Natural killer cell (primary cell): ENCODE measurements at regions not wholly inside any gene's neighbourhood (a gene's known extent, or its start where the extent isn't known, plus 50 kb on each side); places are given as distances from the start of the nearest gene placed in this dataset.

Experiments
- ATAC-seq, 3 donors: fragments of 150-1000 bp in 2 of 3; fragments of 200-7000 bp in 1 of 3; cut with Tn5 transposase; 1 replicate in 1 of 3; 2 replicates in 2 of 3; pipeline ENCODE4 v1.10.0; 2021; ENCODE audit warnings: mild to moderate bottlenecking in 2 of 3, moderate library complexity in 2 of 3
- DNase-seq, 2 donors: peaks; one replicate each; pipeline versions ENCODE4 v3.0.0 to v3.0.0-alpha.2; 2013 to 2021; ENCODE audit warnings: mixed read lengths in 1 of 2
- H3K27ac ChIP-seq: one replicate; pipeline ENCODE4 v1.5.1; 2013; ENCODE audit warnings: mild to moderate bottlenecking, low read length
- H3K27me3 ChIP-seq: one replicate; pipeline ENCODE4 v1.6.1; 2013; ENCODE audit warnings: low read length; ENCODE audit not compliant: control insufficient read depth, insufficient read depth
- H3K36me3 ChIP-seq: one replicate; pipeline ENCODE4 v1.6.1; 2013; ENCODE audit warnings: low read length; ENCODE audit not compliant: control insufficient read depth, insufficient read depth
- H3K4me1 ChIP-seq: one replicate; pipeline ENCODE4 v1.6.1; 2013; ENCODE audit warnings: low read length; ENCODE audit not compliant: control insufficient read depth, insufficient read depth
- H3K4me3 ChIP-seq: one replicate; pipeline ENCODE4 v1.5.1; 2013; ENCODE audit warnings: low read length
- H3K9me3 ChIP-seq: one replicate; pipeline ENCODE4 v1.6.1; 2013; ENCODE audit warnings: low read length; ENCODE audit not compliant: control insufficient read depth, insufficient read depth
- H3K27ac Mint-ChIP-seq, 2 donors: one replicate each; pipeline ENCODE4 v1.8.0; 2022; ENCODE audit warnings: mild to moderate bottlenecking in 2 of 2, mixed read lengths in 2 of 2, moderate library complexity in 1 of 2
- H3K27me3 Mint-ChIP-seq, 2 donors: one replicate each; pipeline ENCODE4 v1.8.0; 2022; ENCODE audit warnings: low read depth in 2 of 2, mixed read lengths in 2 of 2
- H3K36me3 Mint-ChIP-seq: one replicate; pipeline ENCODE4 v1.8.0; 2022; ENCODE audit warnings: mixed read lengths
- H3K4me1 Mint-ChIP-seq, 2 donors: one replicate each; pipeline ENCODE4 v1.8.0; 2022; ENCODE audit warnings: mixed read lengths in 2 of 2
- H3K4me3 Mint-ChIP-seq: one replicate; pipeline ENCODE4 v1.8.0; 2022; ENCODE audit warnings: mild to moderate bottlenecking, moderate library complexity, mixed read lengths
- H3K9me3 Mint-ChIP-seq, 2 donors: one replicate each; pipeline ENCODE4 v1.8.0; 2022; ENCODE audit warnings: mixed read lengths in 2 of 2
- CTCF ChIP-seq: fragments of 200-600 bp; IDR thresholded peaks from one replicate; pipeline ENCODE4 v1.8.0; 2022; ENCODE audit warnings: antibody characterized with exemption
- WGBS: methylation state at CpG from one replicate; pipeline ENCODE4 v1.1.7; 2013; ENCODE audit warnings: missing lambda C conversion rate; ENCODE audit not compliant: insufficient coverage; 5-methylcytosine and 5-hydroxymethylcytosine counted together
- intact Hi-C: fragments of 100-400 bp; cut with micrococcal nuclease; formaldehyde crosslinking; loops from one replicate; pipeline ENCODE4 v1.14.2; 2022

- Mint-ChIP-seq H3K27me3 (no peaks in the 10 kb centered on the region), H3K4me3 (no peak overlapping the region), H3K9me3 (peaks cover 14 to 15% of the 10 kb centered on the region in 2 donors), H3K4me1 (no peaks in the 10 kb centered on the region), H3K27ac (no peak overlapping the region), H3K36me3 (peaks cover 12% of the 10 kb centered on the region)
- peaks cover 6% of the 10 kb centered on the region for H3K9me3 ChIP-seq
- intact Hi-C loops = no loop called here
- ATAC-seq (no peak), DNase-seq (no peak)
- 86% methylated on average over 2 of the region's 2 CpGs for WGBS
- TF ChIP-seq CTCF = no peak
- no peak overlapping the region for H3K4me3 ChIP-seq
- H3K4me1 ChIP-seq = no peaks in the 10 kb centered on the region
- no peaks in the 10 kb centered on the region for H3K36me3 ChIP-seq
- no peaks in the 10 kb centered on the region for H3K27me3 ChIP-seq
- H3K27ac ChIP-seq = no peak overlapping the region
Measured at GRCh38 chr4:66544281-66544680, 874.0 kb upstream of the EPHA5 start.

- no peaks in the 10 kb centered on the region for H3K4me1 Mint-ChIP-seq
- H3K9me3 Mint-ChIP-seq = peaks cover 10 to 13% of the 10 kb centered on the region in 2 donors
- ATAC-seq = no peak
- TF ChIP-seq CTCF = no peak
- no peaks in the 10 kb centered on the region for H3K36me3 ChIP-seq
- peaks cover 6% of the 10 kb centered on the region for H3K9me3 ChIP-seq
- DNase-seq = no peak
- H3K4me1 ChIP-seq = no peaks in the 10 kb centered on the region
- H3K27ac ChIP-seq = no peak overlapping the region
- intact Hi-C loops = no loop called here
- no peak overlapping the region for H3K27ac Mint-ChIP-seq
- H3K36me3 Mint-ChIP-seq = no peaks in the 10 kb centered on the region
- H3K4me3 Mint-ChIP-seq = no peak overlapping the region
- WGBS = 49% methylated on average over 2 of the region's 4 CpGs
- no peaks in the 10 kb centered on the region for H3K27me3 Mint-ChIP-seq
- no peak overlapping the region for H3K4me3 ChIP-seq
- H3K27me3 ChIP-seq = no peaks in the 10 kb centered on the region
Measured at GRCh38 chr4:66539745-66540144, 869.5 kb upstream of the EPHA5 start.

GRCh38 chr4:66524781-66525180 lies 854.5 kb upstream of the EPHA5 start:
- Mint-ChIP-seq H3K27ac (no peak overlapping the region), H3K4me1 (no peaks in the 10 kb centered on the region), H3K9me3 (peaks cover 16 to 32% of the 10 kb centered on the region in 2 donors), H3K36me3 (peaks cover 9% of the 10 kb centered on the region), H3K27me3 (no peaks in the 10 kb centered on the region), H3K4me3 (no peak overlapping the region)
- H3K27ac ChIP-seq = no peak overlapping the region
- H3K9me3 ChIP-seq = peaks cover 2% of the 10 kb centered on the region
- H3K4me3 ChIP-seq = no peak overlapping the region
- H3K36me3 ChIP-seq = no peaks in the 10 kb centered on the region
- intact Hi-C loops = no loop called here
- no peaks in the 10 kb centered on the region for H3K4me1 ChIP-seq
- DNase-seq (no peak), ATAC-seq (no peak)
- no peak for TF ChIP-seq CTCF
- H3K27me3 ChIP-seq = no peaks in the 10 kb centered on the region
- WGBS = 60% methylated on average over 3 of the region's 3 CpGs

- ATAC-seq = no peak
- H3K4me3 Mint-ChIP-seq = no peak overlapping the region
- no peaks in the 10 kb centered on the region for H3K4me1 ChIP-seq
- H3K4me3 ChIP-seq = no peak overlapping the region
- no peaks in the 10 kb centered on the region for H3K4me1 Mint-ChIP-seq
- H3K36me3 ChIP-seq = no peaks in the 10 kb centered on the region
- TF ChIP-seq CTCF = no peak
- intact Hi-C loops = no loop called here
- H3K27me3 ChIP-seq = no peaks in the 10 kb centered on the region
- no peak overlapping the region for H3K27ac ChIP-seq
- DNase-seq = no peak
- no peak overlapping the region for H3K27ac Mint-ChIP-seq
- H3K27me3 Mint-ChIP-seq = no peaks in the 10 kb centered on the region
- H3K9me3 ChIP-seq = no peaks in the 10 kb centered on the region
- H3K36me3 Mint-ChIP-seq = no peaks in the 10 kb centered on the region
- H3K9me3 Mint-ChIP-seq = peaks cover 9 to 18% of the 10 kb centered on the region in 2 donors
Measured at GRCh38 chr4:66522244-66522643, 852.0 kb upstream of the EPHA5 start.
